Fibroblast of peridontal ligament (primary cell): ENCODE measurements at regions not wholly inside any gene's neighbourhood (a gene's known extent, or its start where the extent isn't known, plus 50 kb on each side); places are given as distances from the start of the nearest gene placed in this dataset.
"Not testable (repeated sequence)": the region's sequence is repeated elsewhere in the genome, so short reads cannot be mapped to it uniquely, and the experiment has no call there.

Experiments used
- DNase-seq: peaks from one replicate; pipeline ENCODE4 v3.0.0-alpha.2; 2010; ENCODE audit errors: extremely low read depth

DNA sequence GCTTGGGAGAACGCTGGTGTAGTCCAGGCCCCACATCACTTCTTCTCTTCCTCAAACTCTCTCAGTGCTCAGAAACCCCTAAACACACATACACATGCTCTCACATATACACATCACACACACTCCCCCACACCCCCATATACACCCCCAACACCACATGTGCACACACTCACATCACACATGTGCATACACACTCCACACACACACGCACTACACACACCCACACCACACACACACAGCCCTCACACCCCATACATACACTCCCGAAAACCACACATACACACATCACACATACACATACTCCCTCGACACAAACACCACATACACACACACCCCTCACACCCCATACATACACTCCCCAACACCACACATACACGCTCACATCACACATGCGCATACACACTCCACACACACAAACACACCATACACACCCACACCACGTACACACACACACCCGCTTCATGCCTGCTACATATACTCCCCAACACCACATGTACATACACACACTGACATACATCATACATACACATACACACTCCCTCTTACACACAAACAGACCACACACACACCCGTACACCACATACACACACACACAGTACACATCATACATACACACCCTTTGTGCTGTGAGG is 110.3 kb upstream of the TMEM170B start:
- no peak for DNase-seq

DNA sequence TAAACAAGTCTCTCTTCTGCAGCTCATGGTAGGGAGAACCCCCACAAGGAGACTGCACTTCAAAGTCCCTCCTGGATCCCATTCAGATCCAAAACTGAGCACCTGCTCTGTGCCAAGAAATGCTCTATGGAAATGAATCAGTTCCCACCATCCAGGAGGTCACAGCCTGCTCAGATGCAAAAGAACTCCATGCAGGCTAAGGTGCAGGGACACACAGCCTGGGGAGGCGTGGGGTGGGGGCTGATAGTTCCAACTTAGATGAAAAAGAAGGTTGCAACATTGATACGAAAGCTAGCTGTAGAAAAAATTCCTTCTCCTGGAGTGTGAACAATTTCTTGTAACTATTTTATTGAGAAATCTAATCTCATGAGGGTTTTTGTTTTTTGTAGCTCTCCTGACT is 111.0 kb upstream of the TMEM170B start:
- DNase-seq = no peak

DNA sequence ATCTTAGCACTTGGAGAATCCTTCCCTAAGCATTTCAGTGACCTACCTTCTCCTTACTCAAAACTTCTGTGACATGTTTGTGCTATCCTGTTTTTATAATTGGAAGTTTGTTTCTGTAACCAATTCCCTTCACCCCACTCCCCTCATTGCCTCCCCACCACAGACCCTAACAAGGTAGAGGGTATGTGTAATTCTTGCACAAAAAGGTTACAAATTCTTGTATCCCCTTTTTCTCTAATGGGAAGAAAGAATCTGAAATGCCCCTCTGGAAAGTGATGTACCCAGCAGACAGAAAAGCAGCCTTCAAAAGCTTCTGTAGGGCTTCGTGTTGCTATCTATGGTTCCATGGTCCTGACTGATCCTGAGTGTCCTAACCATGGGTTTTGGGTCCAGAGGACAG is 111.7 kb upstream of the TMEM170B start:
- no peak for DNase-seq

DNA sequence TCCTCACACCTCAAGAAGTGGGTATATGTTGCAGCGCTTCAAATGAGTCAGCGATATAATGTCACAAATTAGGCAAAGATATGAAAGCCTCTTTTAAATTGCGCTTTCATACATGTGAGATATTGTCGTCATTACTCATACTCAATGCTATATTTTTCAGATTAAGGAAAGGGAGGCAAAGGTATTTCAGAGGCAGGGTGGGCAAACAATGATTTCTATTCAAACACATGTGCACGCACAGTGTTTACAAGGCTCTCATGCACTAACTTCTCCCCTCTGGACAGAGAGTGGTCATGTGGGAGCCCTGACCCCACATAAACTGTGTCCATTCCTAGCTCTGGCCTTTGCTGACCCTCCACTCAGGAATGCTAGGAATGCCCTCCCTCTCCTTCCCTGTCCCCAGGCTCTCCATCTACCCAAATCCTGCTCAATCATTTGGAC is 112.1 kb upstream of the TMEM170B start:
- no peak for DNase-seq

DNA sequence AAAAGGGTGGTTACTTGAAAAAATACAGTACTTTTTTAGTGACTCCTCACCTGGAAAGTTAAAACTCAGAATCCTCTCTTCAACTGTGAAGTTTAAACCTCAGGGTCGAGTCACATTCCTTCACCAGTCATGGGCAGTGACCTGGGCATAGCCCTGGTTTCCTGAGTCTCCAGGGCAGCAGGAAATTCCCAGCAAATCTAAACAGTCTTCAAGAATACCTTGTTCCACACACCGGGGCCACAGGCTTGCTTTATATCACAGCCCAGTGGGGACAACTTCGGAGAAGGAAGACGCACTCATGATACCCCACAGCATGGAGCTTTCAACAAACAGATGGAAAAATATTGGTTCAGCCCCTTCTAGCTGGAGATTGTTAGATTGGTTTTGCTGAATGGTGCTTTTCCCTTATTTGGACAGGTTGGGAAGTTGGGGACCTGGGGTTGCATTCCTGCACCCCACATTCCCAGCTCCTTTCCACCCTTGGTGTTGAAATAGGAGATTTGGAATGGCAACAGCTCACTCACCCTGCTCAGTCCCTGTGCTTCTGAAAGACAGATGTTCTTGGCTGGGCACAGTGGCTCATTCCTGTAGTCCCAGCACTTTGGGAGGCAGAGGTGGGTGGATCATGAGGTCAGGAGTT is 113.0 kb upstream of the TMEM170B start:
- DNase-seq = no peak

DNA sequence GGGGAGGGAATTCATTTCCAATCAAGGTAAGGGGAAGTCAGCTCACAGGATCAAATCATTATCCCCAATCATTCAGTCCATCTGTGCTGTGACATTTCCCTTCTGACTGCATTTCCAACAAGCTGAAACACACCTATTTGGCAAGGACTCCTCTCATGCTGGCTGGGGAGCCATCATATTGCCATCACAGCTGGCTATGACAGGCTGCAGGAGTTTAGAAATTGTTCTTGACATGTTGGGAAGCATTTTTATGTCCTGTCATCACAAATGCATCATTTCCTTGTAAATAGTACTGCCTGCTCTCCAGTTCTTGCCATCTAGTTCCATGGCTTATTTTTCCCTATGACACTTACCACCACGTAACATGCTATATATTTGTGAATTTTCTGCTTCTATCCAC is 113.9 kb upstream of the TMEM170B start:
- DNase-seq = no peak

DNA sequence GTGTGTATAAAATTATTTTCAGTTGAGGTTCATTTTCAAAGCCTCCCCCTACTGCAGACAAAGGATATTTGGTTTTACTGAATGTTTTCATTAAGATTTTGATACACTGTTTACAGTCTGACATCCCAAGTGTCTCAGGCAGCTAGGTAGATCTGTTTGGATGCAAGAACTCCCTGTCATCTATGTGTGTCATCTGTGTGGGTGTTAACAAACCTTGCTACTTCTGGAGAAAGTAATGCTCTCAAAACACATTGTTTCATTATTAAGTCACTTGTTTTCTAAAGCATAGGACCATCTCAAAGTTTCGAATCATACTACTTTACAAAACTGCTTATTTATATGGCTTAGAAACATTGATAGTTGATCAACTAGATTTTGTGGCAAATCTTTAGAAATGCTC is 114.5 kb upstream of the TMEM170B start:
- no peak for DNase-seq

DNA sequence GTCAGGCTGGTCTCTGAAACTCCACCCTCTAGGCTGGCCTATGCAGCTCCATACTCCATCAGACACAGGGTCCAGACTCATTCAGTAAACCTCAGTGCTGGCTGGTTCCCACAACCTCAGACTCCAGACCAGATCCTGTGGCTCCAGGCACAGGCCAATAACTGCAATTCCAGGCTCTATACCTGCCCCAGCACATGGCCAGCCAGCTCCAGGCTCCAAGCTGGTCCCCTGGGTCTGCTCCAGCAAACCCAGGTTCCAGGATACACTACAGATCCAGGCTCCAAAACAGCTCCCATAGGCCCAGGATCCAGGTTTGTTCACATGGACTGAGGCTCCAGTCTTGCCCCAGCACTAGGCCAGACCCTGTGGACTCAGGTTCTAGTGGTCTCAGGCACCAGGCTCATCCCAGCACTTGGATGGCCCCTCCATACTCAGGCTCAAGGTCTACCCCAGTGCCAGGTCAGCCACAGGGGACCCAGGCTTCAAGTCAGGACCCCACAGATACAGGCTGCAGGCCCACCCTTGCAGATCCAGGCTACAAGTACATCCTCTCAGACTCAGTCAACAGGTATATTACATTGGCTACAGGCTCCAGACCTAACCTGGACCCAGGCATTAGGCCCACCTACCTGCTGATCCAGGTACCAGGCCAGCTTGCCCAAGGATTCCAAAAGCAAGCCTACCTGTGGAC is 117.6 kb upstream of the TMEM170B start:
- DNase-seq = no peak

DNA sequence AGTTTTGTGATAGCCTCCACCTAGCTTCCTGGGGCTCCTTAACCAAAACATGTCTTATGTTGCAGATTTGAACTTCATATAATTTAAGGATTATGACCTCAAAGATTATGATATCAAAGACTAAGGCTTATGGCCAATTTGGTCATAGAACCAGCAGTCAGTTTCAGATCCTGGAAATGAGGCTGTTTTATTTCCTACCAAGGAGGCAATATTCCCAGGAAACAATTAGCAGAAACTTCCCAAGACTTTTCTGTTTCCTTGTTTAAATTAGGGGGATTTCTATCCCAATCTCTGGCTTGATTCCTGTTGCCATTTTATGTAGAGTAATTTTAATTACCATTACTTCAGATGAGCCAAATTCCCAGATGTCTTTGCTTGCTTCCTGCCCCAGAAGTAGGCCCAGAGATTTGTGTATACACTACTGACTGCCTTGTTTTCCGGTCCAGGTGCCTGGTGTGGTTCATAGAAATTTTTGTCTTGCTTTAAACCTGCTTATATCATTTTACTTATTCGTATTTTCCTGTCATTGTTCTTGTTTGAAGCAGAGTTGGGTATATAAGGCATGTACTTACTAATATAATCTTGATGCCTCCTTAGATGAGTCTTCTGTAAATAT is 119.2 kb upstream of the TMEM170B start:
- DNase-seq = no peak

DNA sequence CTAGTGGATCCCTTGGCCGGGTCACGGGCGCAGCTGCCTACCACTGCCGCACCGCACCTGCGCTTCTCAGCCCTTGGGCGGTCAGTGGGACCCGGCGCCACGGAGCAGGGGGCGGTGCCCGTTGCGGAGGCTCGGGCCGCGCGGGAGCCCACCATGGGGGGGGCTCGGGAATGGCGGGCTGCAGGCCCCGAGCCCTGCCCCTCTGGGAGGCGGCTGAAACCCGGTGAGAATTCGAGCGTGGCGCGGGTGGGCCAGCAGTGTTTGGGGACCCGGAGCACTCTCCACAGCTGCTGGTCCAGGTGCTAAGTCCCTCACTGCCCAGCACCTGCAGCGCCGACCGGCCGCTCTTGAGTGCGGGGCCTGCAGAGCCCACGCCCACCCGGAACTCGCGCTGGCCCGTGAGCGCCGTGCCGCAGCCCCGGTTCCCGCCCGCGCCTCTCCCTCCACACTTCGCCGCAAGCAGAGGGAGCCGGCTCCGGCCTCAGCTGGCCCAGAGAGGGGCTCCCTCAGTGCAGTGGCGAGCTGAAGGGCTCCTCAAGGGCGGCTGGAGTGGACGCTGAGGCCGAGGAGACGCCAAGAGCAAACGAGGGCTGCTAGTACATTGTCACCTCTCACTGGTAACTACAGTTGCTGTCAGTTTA is 120.5 kb upstream of the TMEM170B start:
- DNase-seq = no peak

DNA sequence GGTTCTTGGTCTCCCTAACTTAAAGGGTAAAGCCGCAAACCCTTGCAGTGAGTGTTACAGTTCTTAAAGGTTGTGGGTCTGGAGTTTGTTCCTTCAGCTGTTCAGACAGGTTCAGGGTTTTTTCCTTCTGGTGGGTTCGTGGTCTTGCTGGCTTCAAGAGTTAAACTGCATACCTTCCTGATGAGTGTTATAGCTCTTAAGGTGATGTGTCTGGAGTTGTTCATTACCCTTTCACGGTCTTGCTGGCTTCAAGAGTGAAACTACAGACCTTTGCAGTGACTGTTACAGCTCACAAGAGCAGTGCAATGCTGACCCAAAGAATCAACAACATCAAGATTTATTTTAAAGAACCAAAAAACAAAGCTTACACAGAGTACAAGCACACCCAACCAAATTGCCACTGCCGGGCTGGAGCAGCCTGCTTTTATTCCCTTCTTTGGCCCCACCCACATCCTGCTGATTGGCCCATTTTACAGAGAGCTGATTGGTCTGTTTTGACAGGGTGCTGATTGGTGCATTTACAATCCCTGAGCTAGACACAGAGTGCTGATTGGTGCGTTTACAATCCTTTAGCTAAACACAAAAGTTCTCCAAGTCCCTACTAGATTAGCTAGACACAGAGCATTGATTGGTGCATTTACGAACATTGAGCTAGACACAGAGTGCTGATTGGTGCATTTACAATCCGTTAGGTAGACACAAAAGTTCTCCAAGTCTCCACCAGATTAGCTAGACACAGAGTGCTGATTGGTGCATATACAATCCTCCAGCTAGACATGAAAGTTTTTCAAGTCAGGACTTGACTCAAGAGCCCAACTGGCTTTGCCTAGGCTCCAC is 121.2 kb upstream of the TMEM170B start:
- DNase-seq = not testable (repeated sequence)

DNA sequence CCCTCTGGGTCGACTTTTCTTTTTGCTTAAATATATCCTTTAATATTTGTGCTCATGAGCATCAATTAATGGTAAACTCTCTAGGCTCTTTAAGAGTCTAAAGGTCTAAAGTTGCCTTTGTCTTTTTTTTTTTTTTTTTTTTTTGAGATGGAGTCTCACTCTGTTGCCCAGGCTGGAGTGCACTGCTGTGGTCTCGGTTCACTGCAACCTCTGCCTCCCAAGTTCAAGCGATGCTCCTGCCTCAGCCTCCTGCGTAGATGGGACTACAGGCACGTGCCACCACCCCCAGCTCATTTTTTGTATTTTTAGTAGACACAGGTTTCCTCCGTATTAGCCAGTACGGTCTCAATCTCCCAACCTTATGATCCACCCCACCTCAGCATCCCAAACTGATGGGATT is 122.0 kb upstream of the TMEM170B start:
- no peak for DNase-seq

DNA sequence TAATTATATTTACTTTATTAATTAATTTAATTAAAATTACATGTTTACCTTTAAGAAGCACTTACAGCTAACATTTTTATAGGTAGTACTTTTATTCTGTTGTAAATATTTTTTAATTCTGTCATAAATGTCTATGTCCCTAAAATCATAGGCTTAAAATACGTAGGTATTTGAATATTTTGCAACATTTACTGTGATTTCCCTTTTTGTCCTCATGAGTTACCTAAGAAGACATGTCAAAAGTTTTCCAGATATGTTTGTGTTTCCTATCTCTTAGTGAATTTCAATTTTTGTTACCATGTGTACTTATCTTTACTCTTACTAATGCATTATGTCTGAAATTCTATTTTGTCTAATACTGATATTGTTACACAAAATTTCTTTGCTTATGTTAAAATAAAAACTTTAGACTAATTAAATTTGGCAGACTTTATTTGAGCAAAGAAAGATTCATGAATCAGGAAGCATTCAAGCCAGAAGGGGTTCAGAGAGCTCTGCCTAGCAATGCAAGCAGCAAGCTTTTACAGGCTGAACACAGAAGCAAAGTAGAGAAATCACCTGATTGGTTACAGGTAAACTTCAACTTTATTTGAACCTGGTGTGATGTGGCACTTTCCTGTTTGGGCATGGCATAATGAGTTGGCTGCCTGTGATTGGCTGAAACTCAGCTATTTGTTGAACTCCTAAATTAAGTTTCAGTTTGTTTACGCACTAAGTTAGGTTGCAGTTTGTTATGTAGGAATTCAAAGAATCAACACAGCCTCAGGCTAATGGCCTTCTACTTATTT is 123.2 kb upstream of the TMEM170B start:
- DNase-seq = no peak

DNA sequence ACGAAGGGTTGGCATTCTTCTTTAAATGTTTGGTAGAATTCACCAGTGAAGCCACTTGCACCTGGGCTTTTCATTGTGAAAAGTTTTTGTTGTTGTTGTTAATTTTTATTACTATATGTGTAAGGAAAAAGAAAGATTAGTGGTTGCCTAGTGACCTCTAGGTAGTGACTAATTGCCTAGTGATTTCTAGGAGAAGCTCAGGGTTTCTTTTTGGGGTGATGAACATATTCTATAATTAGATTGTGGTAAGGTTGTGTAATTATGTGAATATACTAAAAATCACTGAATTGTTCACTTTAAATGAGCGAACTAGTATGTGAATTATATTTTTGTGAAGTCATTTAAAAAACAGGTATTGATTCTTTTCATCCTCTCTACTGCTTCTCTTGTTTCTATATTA is 123.8 kb upstream of the TMEM170B start:
- peak; percentile 42 for DNase-seq

DNA sequence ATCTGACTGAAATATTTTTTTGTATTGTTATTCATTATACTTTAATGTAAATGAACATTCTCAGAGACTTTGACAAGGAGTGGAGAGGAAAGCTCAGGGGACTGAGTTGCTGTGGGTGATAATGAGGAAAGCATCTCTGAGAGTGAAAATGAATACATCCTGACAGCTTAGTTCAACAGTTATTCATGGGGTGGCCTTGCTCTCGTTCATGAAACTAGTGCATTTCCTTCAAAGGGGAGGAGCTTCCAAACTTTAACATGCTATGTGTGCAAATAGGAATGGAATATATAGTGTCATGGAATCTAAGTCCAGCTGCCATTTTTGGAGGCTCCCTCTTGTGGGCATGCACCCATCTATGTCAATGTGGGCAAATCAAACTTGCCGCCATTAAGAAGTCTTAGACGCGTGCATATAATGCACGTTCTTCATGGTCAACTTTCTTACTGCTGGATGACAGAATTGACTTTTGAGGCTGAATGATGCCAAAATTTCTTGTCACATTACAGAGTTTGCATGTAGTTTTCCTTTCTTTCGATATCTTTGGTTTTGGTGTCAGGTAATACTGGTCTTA is 124.3 kb upstream of the TMEM170B start:
- no peak for DNase-seq

DNA sequence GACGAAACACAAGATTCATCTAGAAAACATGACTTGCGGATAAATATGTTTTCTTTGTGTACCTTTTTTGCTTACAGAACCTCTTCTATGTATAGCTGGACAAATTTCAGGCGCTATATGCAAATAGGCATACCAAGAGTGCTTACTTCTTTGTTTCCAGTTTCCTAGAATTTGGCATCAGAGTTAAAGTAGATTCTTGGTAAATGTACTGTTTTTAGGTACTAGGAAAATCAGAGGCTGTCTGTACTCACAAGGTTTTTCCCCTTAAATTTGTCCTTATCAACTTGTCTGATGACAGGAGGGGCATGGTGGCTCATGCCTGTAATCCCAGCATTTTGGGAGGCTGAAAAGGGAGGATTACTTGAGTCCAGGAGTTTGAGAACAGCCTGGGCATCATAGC is 124.9 kb upstream of the TMEM170B start:
- DNase-seq = no peak

DNA sequence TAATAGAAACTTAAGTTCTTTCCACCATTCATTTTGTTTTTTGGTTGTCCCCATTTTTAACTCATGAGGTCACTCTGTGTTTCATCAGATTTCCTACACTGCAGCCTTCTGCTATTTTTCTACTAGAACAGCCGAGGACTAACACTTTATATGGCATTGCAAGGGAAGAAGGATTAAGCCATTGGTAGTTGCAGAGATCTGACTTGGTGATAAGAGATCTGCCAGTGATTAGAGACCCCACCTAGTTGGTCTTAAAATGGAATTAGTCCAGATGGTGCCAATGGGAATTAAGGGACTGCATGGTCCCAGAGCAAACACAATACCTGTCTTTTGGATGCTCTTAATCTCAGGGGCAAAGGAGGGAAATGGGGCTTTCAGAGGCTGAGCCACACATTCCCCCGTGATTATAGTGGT is 125.5 kb upstream of the TMEM170B start:
- DNase-seq = peak; percentile 73

DNA sequence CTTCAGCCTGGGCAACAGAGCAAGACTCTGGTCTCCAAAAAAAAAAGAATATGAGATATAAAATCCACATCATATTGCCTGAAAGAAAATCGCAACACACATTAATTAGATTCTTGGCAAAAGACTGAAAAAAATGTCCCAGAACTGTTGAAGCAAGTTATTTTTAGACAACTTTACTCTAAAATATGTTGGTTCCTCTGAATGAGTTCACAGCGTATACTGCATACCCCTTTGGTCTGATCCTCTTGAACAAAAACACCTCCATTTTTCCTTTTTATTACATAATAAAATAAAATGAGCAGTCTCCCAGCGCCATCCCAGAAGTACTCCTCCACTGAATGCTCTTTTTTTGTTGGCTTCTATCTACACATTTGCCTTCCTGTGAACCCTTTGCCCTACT is 126.0 kb upstream of the TMEM170B start:
- DNase-seq = no peak

DNA sequence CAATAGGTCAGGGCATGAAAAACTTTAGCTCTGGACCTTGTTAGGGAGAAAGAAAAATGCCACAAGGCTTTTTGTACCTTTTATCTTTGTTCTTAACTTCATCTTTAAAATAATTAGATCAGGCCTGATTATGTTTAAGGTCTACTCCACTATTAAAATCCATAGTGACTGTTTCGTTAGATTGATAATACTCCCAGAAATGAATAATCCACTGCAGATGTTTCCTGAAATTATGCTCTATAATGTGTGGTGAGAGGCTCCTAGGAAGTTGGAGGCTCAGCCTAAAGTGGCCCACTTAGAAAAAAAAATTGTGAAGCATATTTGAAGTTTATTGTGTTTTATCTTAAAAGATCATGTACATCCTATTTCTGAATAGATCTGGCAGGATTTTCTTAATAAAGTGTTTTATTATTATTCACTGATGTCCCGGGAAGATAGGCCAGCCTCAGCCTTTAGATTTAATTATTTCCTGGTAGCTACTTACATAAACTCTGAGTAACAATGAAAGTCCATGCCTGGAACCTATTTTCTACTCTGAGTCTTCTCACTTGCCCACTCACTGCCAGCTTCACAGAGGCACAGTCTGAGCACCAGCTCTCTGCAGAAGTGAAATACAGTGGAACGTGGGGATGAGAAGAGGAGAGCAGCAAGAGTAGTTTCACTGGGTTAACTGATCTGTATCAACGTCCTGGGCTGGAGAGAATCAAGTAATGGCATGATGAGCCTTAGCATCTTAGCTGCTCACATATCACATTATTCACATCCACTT is 126.8 kb upstream of the TMEM170B start:
- no peak for DNase-seq

DNA sequence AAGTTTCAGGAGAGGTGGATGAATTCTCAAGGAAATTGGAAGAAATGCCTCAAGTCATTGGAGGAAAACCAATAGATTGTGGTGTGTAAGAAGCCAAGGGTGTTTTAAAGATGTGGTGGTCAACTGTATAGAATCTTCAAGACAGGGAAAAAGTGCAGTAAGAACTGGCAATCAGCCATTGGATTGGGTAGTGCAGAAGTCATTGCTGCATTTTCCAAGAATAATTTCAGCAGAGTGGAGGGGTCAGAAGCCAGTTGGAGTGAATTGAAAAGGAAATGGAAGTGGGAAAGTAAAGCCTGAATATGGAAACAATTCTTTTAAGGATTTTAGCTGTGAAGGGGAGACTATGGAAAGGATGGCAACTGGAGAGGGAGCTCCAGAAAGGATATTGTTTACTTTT is 128.2 kb upstream of the TMEM170B start:
- DNase-seq = no peak
